ENCODE measurements at regions not wholly inside any gene's neighbourhood (a gene's known extent, or its start where the extent isn't known, plus 50 kb on each side); places are given as distances from the start of the nearest gene placed in this dataset.
"Not testable (repeated sequence)": the region's sequence is repeated elsewhere in the genome, so short reads cannot be mapped to it uniquely, and the experiment has no call there.

DNA sequence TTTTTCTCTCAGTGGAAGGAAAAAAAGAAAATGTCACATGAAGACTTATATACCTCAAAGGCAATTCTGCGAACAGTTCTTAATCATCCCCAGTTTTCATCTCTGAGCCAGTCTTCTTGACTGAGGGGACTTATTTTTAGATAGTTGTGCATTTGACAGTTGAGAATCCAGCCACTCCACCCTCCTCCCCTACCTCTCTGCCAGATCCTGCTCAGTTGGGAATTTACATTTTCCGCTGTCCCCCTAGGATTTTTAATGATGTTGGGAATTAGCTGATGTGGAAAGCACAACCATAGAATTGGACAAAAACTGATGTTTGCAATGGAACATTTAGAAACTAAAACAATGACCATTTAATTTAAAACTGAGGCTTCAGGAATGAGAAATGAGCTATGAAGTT is 194.3 kb upstream of the PIK3R1 start:
- Histone ChIP-seq H4K20me1 (ENCODE audit: control insufficient read depth, insufficient read depth) (no peaks in the 10 kb centered on the region), H3K9ac (ENCODE audit: control insufficient read depth, insufficient read depth, low read length) (no peak overlapping the region), H3K4me2 (ENCODE audit: control insufficient read depth, insufficient read depth) (no peak overlapping the region), H3K27ac (ENCODE audit: control insufficient read depth, insufficient read depth) (no peak overlapping the region), H3K79me2 (ENCODE audit: control insufficient read depth, insufficient read depth, low read length) (no peaks in the 10 kb centered on the region), H2AFZ (ENCODE audit: control insufficient read depth, low read depth, low read length) (no peak overlapping the region), H3K36me3 (ENCODE audit: control insufficient read depth in 2 of 2, insufficient read depth in 2 of 2, low read length in 1 of 2) (no peaks in the 10 kb centered on the region), H3K9me3 (replicated peaks; ENCODE audit: control insufficient read depth, insufficient read depth, low read length) (no peaks in the 10 kb centered on the region), H3K4me3 (no peak overlapping the region), H3K27me3 (replicated peaks in 1 of 2; ENCODE audit: control insufficient read depth in 2 of 2, insufficient read depth in 2 of 2, low read length in 1 of 2) (no peaks in the 10 kb centered on the region), H3K4me1 (ENCODE audit: control insufficient read depth, insufficient read depth, low read length) (no peaks in the 10 kb centered on the region)
- POLR2A ChIA-PET, result no interaction called here
- DNase-seq (ENCODE audit: low read depth, low spot score) (no peak), ATAC-seq (no peak), FAIRE-seq (no peak)
- BruUV-seq (replicated peaks), result no TSS peak
- SMC1A ChIA-PET (ENCODE audit: uncharacterized antibody, unreplicated experiment), result no interaction called here
- WGBS (ENCODE audit: insufficient coverage, insufficient replicate concordance, low lambda C conversion rate, missing lambda C conversion rate), result 92% methylated on average over 2 of the region's 2 CpGs
- intact Hi-C loops (cut with micrococcal nuclease; ENCODE audit: unreplicated experiment) (no loop called here), in situ Hi-C loops (cut with MboI) (no loop called here)
- RAD21 ChIA-PET (ENCODE audit: unreplicated experiment), result no interaction called here
- CTCF ChIA-PET, result no interaction called here
- TF ChIP-seq RUNX3 (IDR thresholded peaks at IDR 0.05; ENCODE audit: low read length), result no peak
- TF ChIP-seq, protein P1, sequence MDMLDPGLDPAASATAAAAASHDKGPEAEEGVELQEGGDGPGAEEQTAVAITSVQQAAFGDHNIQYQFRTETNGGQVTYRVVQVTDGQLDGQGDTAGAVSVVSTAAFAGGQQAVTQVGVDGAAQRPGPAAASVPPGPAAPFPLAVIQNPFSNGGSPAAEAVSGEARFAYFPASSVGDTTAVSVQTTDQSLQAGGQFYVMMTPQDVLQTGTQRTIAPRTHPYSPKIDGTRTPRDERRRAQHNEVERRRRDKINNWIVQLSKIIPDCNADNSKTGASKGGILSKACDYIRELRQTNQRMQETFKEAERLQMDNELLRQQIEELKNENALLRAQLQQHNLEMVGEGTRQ (IDR thresholded peaks at IDR 0.05; ENCODE audit: borderline replicate concordance, low read depth, low read length), result no peak

DNA sequence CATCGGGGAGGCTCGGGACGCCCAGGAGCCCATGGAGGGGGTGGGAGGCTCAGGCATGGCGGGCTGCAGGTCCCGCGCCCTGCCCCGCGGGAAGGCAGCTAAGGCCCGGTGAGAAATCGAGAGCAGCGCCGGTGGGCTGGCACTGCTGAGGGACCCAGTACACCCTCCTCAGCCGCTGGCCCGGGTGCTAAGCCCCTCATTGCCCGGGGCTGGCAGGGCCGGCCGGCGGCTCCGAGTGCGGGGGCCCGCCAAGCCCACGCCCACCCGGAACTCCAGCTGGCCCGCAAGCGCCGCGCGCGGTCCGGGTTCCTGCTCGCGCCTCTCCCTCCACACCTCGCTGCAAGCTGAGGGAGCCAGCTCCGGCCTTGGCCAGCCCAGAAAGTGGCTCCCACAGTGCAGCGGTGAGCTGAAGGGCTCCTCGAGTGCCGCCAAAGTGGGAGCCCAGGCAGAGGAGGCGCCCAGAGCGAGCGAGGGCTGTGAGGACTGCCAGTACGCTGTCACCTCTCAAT is 195.0 kb upstream of the PIK3R1 start:
- 69% methylated on average over 34 of the region's 41 CpGs for WGBS (ENCODE audit: insufficient coverage, insufficient replicate concordance, low lambda C conversion rate, missing lambda C conversion rate)

More for the DNA sequence above, 195.0 kb upstream of the PIK3R1 start:
- H3K79me2 ChIP-seq (ENCODE audit: control insufficient read depth, insufficient read depth, low read length); H3K27me3 ChIP-seq (replicated peaks in 1 of 2; ENCODE audit: control insufficient read depth in 2 of 2, insufficient read depth in 2 of 2, low read length in 1 of 2); H3K4me3 ChIP-seq; POLR2A ChIA-PET; H3K4me1 ChIP-seq (ENCODE audit: control insufficient read depth, insufficient read depth, low read length); DNase-seq (ENCODE audit: low read depth, low spot score); H3K9me3 ChIP-seq (replicated peaks; ENCODE audit: control insufficient read depth, insufficient read depth, low read length); FAIRE-seq; BruUV-seq (replicated peaks); H3K36me3 ChIP-seq (ENCODE audit: control insufficient read depth in 2 of 2, insufficient read depth in 2 of 2, low read length in 1 of 2); H3K4me2 ChIP-seq (ENCODE audit: control insufficient read depth, insufficient read depth); H2AFZ ChIP-seq (ENCODE audit: control insufficient read depth, low read depth, low read length); CTCF ChIA-PET; in situ Hi-C loops (cut with MboI); H4K20me1 ChIP-seq (ENCODE audit: control insufficient read depth, insufficient read depth); H3K9ac ChIP-seq (ENCODE audit: control insufficient read depth, insufficient read depth, low read length); intact Hi-C loops (cut with micrococcal nuclease; ENCODE audit: unreplicated experiment); H3K27ac ChIP-seq (ENCODE audit: control insufficient read depth, insufficient read depth); RAD21 ChIA-PET (ENCODE audit: unreplicated experiment); SMC1A ChIA-PET (ENCODE audit: uncharacterized antibody, unreplicated experiment); ATAC-seq: not testable (repeated sequence)
